IMR-90 (cell line): ENCODE measurements at regions not wholly inside any gene's neighbourhood (a gene's known extent, or its start where the extent isn't known, plus 50 kb on each side); places are given as distances from the start of the nearest gene placed in this dataset.

Source experiments
- ATAC-seq: fragments of 200-7000 bp; cut with Tn5 transposase; 2 replicates; pipeline ENCODE4 v1.9.1; 2020; ENCODE audit warnings: low read depth, mild to moderate bottlenecking, moderate library complexity
- BruUV-seq: library from RNA; stranded (reverse); fragments of 400-500 nt; replicated peaks from 2 replicates; lab custom pipeline; 2021; lab: Mats Ljungman, UMichigan
- CTCF ChIA-PET: fragments of 300-600 bp; formaldehyde crosslinking; extraction: SDS; loops from one replicate; lab custom pipeline; 2021; ENCODE audit warnings: antibody characterized with exemption; lab: Yijun Ruan, JAX
- POLR2A ChIA-PET: fragments of 300-600 bp; sonication (Branson Sonifier 250); formaldehyde crosslinking; loops from one replicate; lab custom pipeline; 2022; ENCODE audit warnings: antibody characterized with exemption; ENCODE audit not compliant: unreplicated experiment; lab: Charles Lee
- DNase-seq: peaks from one replicate; pipeline ENCODE4 v3.0.0; 2013
- H2AFZ ChIP-seq: replicated peaks from 2 replicates; pipeline ENCODE3; 2013; ENCODE audit warnings: low read length, mild to moderate bottlenecking; ENCODE audit not compliant: poor library complexity
- H2AK5ac ChIP-seq: 2 replicates; pipeline ENCODE4 v1.6.1; 2013; ENCODE audit warnings: low read depth, low read length, inconsistent platforms
- H2AK9ac ChIP-seq: replicated peaks from 2 replicates; pipeline ENCODE3; 2013; ENCODE audit warnings: mild to moderate bottlenecking, low read depth, low read length, moderate library complexity; ENCODE audit not compliant: poor library complexity
- H2BK120ac ChIP-seq: 2 replicates; pipeline ENCODE4 v1.6.1; 2013; ENCODE audit warnings: low read depth, low read length, inconsistent platforms
- H2BK15ac ChIP-seq: 3 replicates; pipeline ENCODE4 v1.6.1; 2013; ENCODE audit warnings: low read depth, low read length, inconsistent platforms
- H2BK20ac ChIP-seq: 2 replicates; pipeline ENCODE4 v1.6.1; 2013; ENCODE audit warnings: low read depth, mild to moderate bottlenecking, inconsistent platforms, low read length, moderate library complexity
- H2BK5ac ChIP-seq: 2 replicates; pipeline ENCODE4 v1.6.1; 2013; ENCODE audit warnings: mild to moderate bottlenecking, low read depth, low read length, inconsistent platforms; ENCODE audit not compliant: poor library complexity, severe bottlenecking
- H3K14ac ChIP-seq: replicated peaks from 2 replicates; pipeline ENCODE4 v1.6.1; 2013; ENCODE audit warnings: low read depth, low read length, inconsistent platforms
- H3K18ac ChIP-seq: 2 replicates; pipeline ENCODE4 v1.6.1; 2013; ENCODE audit warnings: low read depth, low read length, control low read depth
- H3K23ac ChIP-seq: 2 replicates; pipeline ENCODE4 v1.6.1; 2013; ENCODE audit warnings: low read depth, low read length, inconsistent platforms
- H3K27ac ChIP-seq: 2 replicates; pipeline ENCODE4 v1.5.1; 2013; ENCODE audit warnings: mild to moderate bottlenecking, control low read depth, low read length; ENCODE audit not compliant: insufficient read depth
- H3K27me3 ChIP-seq: 2 replicates; pipeline ENCODE4 v1.6.1; 2013; ENCODE audit warnings: low read length; ENCODE audit not compliant: control insufficient read depth, insufficient read depth
- H3K36me3 ChIP-seq: 2 replicates; pipeline ENCODE4 v1.6.1; 2013; ENCODE audit warnings: low read length, mixed read lengths; ENCODE audit not compliant: control insufficient read depth, insufficient read depth
- H3K4ac ChIP-seq: 2 replicates; pipeline ENCODE4 v1.6.1; 2013; ENCODE audit warnings: low read depth, low read length, inconsistent platforms
- H3K4me1 ChIP-seq: 2 replicates; pipeline ENCODE4 v1.6.1; 2013; ENCODE audit warnings: low read length, mixed read lengths; ENCODE audit not compliant: control insufficient read depth, insufficient read depth
- H3K4me2 ChIP-seq: 2 replicates; pipeline ENCODE4 v1.6.1; 2013; ENCODE audit warnings: low read depth, mild to moderate bottlenecking, control low read depth, low read length, moderate library complexity
- H3K4me3 ChIP-seq: 2 replicates; pipeline ENCODE4 v1.5.1; 2013; ENCODE audit warnings: low read depth, mild to moderate bottlenecking, control low read depth, low read length, moderate library complexity; ENCODE audit not compliant: insufficient read depth
- H3K56ac ChIP-seq: 2 replicates; pipeline ENCODE4 v1.6.1; 2013; ENCODE audit warnings: low read length, inconsistent platforms; ENCODE audit not compliant: insufficient read depth; ENCODE audit errors: extremely low read depth
- H3K79me1 ChIP-seq, 2 experiments: 2 replicates each; pipeline ENCODE4 v1.6.1; 2013; ENCODE audit warnings: low read length in 2 of 2, inconsistent platforms in 1 of 2, low read depth in 1 of 2
- H3K9ac ChIP-seq: 2 replicates; pipeline ENCODE4 v1.6.1; 2013; ENCODE audit warnings: low read depth, low read length, control low read depth
- H3K9me1 ChIP-seq: 2 replicates; pipeline ENCODE4 v1.6.1; 2013; ENCODE audit warnings: low read length, inconsistent platforms; ENCODE audit not compliant: insufficient read depth
- H3K9me3 ChIP-seq: 2 replicates; pipeline ENCODE4 v1.6.1; 2013; ENCODE audit warnings: low read length; ENCODE audit not compliant: control insufficient read depth, insufficient read depth
- H4K20me1 ChIP-seq: 2 replicates; pipeline ENCODE4 v1.6.1; 2013; ENCODE audit warnings: low read length, inconsistent platforms; ENCODE audit not compliant: insufficient read depth
- H4K5ac ChIP-seq: 2 replicates; pipeline ENCODE4 v1.6.1; 2013; ENCODE audit warnings: mild to moderate bottlenecking, low read depth, low read length, control low read depth
- H4K8ac ChIP-seq, 2 experiments: 2 replicates each; pipeline ENCODE4 v1.6.1; 2013; ENCODE audit warnings: low read depth in 2 of 2, low read length in 2 of 2, control low read depth in 1 of 2, inconsistent platforms in 1 of 2
- H4K91ac ChIP-seq: 2 replicates; pipeline ENCODE4 v1.6.1; 2013; ENCODE audit warnings: low read depth, low read length, inconsistent platforms; ENCODE audit not compliant: insufficient read depth
- BHLHE40 ChIP-seq: fragments of 150-350 bp; IDR thresholded peaks from 2 replicates; pipeline ENCODE4 v1.6.1; 2016; ENCODE audit warnings: mild to moderate bottlenecking, low read depth, low read length
- CEBPB ChIP-seq: IDR thresholded peaks from 2 replicates; pipeline ENCODE4 v1.6.1; 2012; ENCODE audit warnings: low read depth, low read length, improper control_type of control experiment
- CHD1 ChIP-seq: IDR thresholded peaks from 2 replicates; pipeline ENCODE4 v1.6.1; 2012; ENCODE audit warnings: low read depth, low read length, improper control_type of control experiment
- FOS ChIP-seq: fragments of 150-350 bp; IDR thresholded peaks from 2 replicates; pipeline ENCODE4 v1.6.1; 2016; ENCODE audit warnings: low read depth, low read length
- MAZ ChIP-seq: IDR thresholded peaks from 2 replicates; pipeline ENCODE4 v1.6.1; 2012; ENCODE audit warnings: low read depth, mild to moderate bottlenecking, low read length, improper control_type of control experiment, moderate library complexity, borderline replicate concordance
- MXI1 ChIP-seq: IDR thresholded peaks from 2 replicates; pipeline ENCODE4 v1.6.1; 2012; ENCODE audit warnings: low read depth, mild to moderate bottlenecking, low read length, moderate library complexity, borderline replicate concordance
- NFE2L2 ChIP-seq: fragments of 150-350 bp; IDR thresholded peaks from 2 replicates; pipeline ENCODE4 v1.6.1; 2016; ENCODE audit warnings: low read depth, mild to moderate bottlenecking, low read length
- POLR2A ChIP-seq: IDR thresholded peaks from 2 replicates; pipeline ENCODE4 v1.6.1; 2012; ENCODE audit warnings: mild to moderate bottlenecking, low read depth, low read length
- RCOR1 ChIP-seq: IDR thresholded peaks from 2 replicates; pipeline ENCODE4 v1.6.1; 2012; ENCODE audit warnings: mild to moderate bottlenecking, low read length, improper control_type of control experiment; ENCODE audit not compliant: insufficient replicate concordance
- WGBS, 2 experiments: methylation state at CpG; one replicate each; pipeline versions ENCODE4 v1.1.5 to v1.1.7; 2013; ENCODE audit warnings: missing lambda C conversion rate in 2 of 2; ENCODE audit not compliant: insufficient read length in 1 of 2; ENCODE audit errors: extremely low coverage in 2 of 2; 5-methylcytosine and 5-hydroxymethylcytosine counted together
- dilution Hi-C: fragments of 300-500 bp; cut with HindIII; formaldehyde crosslinking; loops from one replicate; pipeline ENCODE4 v1.14.3; 2018; ENCODE audit warnings: low sequenced_read_pairs; ENCODE audit not compliant: unreplicated experiment
- in situ Hi-C: fragments of 300-500 bp; cut with MboI; formaldehyde crosslinking; loops from 3 replicates; pipeline ENCODE4 v1.14.3; 2019; ENCODE audit warnings: low sequenced_read_pairs, inconsistent platforms, mixed read lengths
- intact Hi-C: fragments of 100-400 bp; cut with micrococcal nuclease; formaldehyde crosslinking; loops from 2 replicates; pipeline ENCODE4 v1.10.0; 2022
- TF ChIP-seq, protein P1 (sequence below): fragments of 150-350 bp; IDR thresholded peaks from 2 replicates; pipeline ENCODE4 v1.6.1; 2017; ENCODE audit warnings: mild to moderate bottlenecking, antibody characterized with exemption, low read length, low read depth
- TF ChIP-seq, protein P2 (sequence below): fragments of 150-350 bp; IDR thresholded peaks from 2 replicates; pipeline ENCODE4 v1.6.1; 2016; ENCODE audit warnings: low read depth, mild to moderate bottlenecking, low read length, moderate library complexity, borderline replicate concordance

- Histone ChIP-seq H3K9me1 (no peaks in the 10 kb centered on the region), H4K20me1 (no peaks in the 10 kb centered on the region), H3K4me1 (no peaks in the 10 kb centered on the region), H3K79me1 (no peaks in the 10 kb centered on the region), H3K4me3 (no peak overlapping the region), H3K36me3 (no peaks in the 10 kb centered on the region), H3K9ac (no peak overlapping the region), H4K91ac (no peak overlapping the region), H4K8ac (no peak overlapping the region), H3K23ac (no peak overlapping the region), H2AK9ac (no peak overlapping the region), H2BK15ac (no peak overlapping the region), H2AFZ (no peak overlapping the region), H2BK5ac (no peak overlapping the region), H3K56ac (no peak overlapping the region), H3K14ac (no peak overlapping the region), H4K5ac (no peak overlapping the region), H3K18ac (no peak overlapping the region), H3K27me3 (no peaks in the 10 kb centered on the region), H3K4ac (no peak overlapping the region), H2BK20ac (no peak overlapping the region), H3K27ac (no peak overlapping the region), H3K9me3 (peaks cover 17% of the 10 kb centered on the region), H2BK120ac (no peak overlapping the region), H2AK5ac (no peak overlapping the region), H3K4me2 (no peak overlapping the region)
- WGBS, 2 experiments = no CpG with 5 or more reads among the region's 9 CpGs
- DNase-seq (no peak), ATAC-seq (no peak)
- TF ChIP-seq CHD1 (no peak), BHLHE40 (no peak), MAZ (no peak), POLR2A (no peak), MXI1 (no peak), NFE2L2 (no peak), RCOR1 (no peak), CEBPB (no peak), FOS (no peak)
- TF ChIP-seq, protein P1, sequence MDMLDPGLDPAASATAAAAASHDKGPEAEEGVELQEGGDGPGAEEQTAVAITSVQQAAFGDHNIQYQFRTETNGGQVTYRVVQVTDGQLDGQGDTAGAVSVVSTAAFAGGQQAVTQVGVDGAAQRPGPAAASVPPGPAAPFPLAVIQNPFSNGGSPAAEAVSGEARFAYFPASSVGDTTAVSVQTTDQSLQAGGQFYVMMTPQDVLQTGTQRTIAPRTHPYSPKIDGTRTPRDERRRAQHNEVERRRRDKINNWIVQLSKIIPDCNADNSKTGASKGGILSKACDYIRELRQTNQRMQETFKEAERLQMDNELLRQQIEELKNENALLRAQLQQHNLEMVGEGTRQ = no peak
- TF ChIP-seq, protein P2, sequence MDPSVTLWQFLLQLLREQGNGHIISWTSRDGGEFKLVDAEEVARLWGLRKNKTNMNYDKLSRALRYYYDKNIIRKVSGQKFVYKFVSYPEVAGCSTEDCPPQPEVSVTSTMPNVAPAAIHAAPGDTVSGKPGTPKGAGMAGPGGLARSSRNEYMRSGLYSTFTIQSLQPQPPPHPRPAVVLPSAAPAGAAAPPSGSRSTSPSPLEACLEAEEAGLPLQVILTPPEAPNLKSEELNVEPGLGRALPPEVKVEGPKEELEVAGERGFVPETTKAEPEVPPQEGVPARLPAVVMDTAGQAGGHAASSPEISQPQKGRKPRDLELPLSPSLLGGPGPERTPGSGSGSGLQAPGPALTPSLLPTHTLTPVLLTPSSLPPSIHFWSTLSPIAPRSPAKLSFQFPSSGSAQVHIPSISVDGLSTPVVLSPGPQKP = no peak
- in situ Hi-C loops = no loop called here
- dilution Hi-C loops = no loop called here
- CTCF ChIA-PET = no interaction called here
- intact Hi-C loops = no loop called here
- POLR2A ChIA-PET = no interaction called here
- no TSS peak for BruUV-seq
Observed at GRCh38 chr13:111532111-111532510, 211.7 kb downstream of the TEX29 start.
